Loucy (cell line): ENCODE measurements at regions not wholly inside any gene's neighbourhood (a gene's known extent, or its start where the extent isn't known, plus 50 kb on each side); places are given as distances from the start of the nearest gene placed in this dataset.

Experiments used
- EZH2phosphoT487 ChIP-seq: fragments of 200-600 bp; IDR thresholded peaks from 2 replicates; pipeline ENCODE4 v1.6.1; 2018; ENCODE audit warnings: antibody characterized with exemption, mild to moderate bottlenecking, moderate library complexity, borderline replicate concordance
- TF ChIP-seq, protein P1 (sequence below): fragments of 200-600 bp; sonication (generic); conservative IDR thresholded peaks from 2 replicates; pipeline ENCODE4 v1.5.1; 2014; ENCODE audit warnings: mild to moderate bottlenecking, antibody characterized with exemption, low read length

GRCh38 chr9:22307013-22307711 lies 139.5 kb upstream of the DMRTA1 start:
- TF ChIP-seq, protein P1, sequence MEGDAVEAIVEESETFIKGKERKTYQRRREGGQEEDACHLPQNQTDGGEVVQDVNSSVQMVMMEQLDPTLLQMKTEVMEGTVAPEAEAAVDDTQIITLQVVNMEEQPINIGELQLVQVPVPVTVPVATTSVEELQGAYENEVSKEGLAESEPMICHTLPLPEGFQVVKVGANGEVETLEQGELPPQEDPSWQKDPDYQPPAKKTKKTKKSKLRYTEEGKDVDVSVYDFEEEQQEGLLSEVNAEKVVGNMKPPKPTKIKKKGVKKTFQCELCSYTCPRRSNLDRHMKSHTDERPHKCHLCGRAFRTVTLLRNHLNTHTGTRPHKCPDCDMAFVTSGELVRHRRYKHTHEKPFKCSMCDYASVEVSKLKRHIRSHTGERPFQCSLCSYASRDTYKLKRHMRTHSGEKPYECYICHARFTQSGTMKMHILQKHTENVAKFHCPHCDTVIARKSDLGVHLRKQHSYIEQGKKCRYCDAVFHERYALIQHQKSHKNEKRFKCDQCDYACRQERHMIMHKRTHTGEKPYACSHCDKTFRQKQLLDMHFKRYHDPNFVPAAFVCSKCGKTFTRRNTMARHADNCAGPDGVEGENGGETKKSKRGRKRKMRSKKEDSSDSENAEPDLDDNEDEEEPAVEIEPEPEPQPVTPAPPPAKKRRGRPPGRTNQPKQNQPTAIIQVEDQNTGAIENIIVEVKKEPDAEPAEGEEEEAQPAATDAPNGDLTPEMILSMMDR, result peak; percentile 56
- no peak for TF ChIP-seq EZH2phosphoT487
